NCI-H748 (cell line): ENCODE measurements at regions not wholly inside any gene's neighbourhood (a gene's known extent, or its start where the extent isn't known, plus 50 kb on each side); places are given as distances from the start of the nearest gene placed in this dataset.
"Not testable (repeated sequence)": the region's sequence is repeated elsewhere in the genome, so short reads cannot be mapped to it uniquely, and the experiment has no call there.

Experiments
- DNase-seq: peaks from one replicate; lab custom pipeline; 2025; ENCODE audit not compliant: unreplicated experiment; lab: John Stamatoyannopoulos, UW

- no peak for DNase-seq
Measured at GRCh38 chr17:53765609-53766008, 57.1 kb upstream of the KIF2B start.

DNA sequence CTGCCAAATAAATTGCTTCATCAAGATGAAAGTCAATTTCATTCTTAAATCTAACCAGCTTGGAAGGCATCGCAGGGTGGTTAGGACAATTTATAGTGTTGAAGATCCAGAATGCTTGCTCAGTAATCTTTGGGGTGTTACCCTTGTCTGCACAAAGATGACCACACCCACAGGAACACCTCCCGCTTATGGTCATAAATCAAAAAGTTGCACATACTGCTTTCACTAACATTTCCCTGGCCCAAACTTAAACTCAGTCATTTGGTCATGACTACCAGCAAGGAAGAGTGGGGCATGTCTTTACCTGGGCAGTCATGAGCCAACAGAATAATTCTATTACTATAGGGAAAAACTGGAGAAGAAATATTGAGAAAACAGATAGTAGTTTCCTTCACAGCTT is 57.6 kb upstream of the KIF2B start:
- no peak for DNase-seq

- no peak for DNase-seq
Measured at GRCh38 chr17:53757559-53757958, 65.2 kb upstream of the KIF2B start.

DNA sequence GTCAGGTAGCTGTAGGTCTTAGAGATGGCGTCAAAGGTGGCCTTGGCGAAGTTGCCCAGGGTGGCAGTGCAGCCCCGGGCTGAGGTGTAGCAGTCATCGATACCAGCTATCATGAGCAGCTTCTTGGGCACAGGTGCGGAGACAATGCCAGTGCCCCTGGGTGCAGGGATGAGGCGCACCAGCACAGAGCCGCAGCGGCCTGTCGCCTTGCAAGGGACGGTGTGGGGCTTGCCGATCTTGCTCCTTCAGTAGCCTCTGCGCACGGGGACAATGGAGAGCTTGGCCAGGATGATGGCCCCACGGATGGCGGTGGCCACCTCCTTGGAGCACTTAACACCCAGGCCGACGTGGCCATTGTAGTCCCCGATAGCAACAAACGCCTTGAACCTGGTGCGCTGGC is 65.6 kb upstream of the KIF2B start:
- DNase-seq: not testable (repeated sequence)

- DNase-seq: no peak
Measured at GRCh38 chr17:53749178-53749577, 73.5 kb upstream of the KIF2B start.

- not testable (repeated sequence) for DNase-seq
Measured at GRCh38 chr17:53748159-53748820, 74.4 kb upstream of the KIF2B start.

GRCh38 chr17:53740312-53740711 is 82.4 kb upstream of the KIF2B start:
- DNase-seq: no peak

DNA sequence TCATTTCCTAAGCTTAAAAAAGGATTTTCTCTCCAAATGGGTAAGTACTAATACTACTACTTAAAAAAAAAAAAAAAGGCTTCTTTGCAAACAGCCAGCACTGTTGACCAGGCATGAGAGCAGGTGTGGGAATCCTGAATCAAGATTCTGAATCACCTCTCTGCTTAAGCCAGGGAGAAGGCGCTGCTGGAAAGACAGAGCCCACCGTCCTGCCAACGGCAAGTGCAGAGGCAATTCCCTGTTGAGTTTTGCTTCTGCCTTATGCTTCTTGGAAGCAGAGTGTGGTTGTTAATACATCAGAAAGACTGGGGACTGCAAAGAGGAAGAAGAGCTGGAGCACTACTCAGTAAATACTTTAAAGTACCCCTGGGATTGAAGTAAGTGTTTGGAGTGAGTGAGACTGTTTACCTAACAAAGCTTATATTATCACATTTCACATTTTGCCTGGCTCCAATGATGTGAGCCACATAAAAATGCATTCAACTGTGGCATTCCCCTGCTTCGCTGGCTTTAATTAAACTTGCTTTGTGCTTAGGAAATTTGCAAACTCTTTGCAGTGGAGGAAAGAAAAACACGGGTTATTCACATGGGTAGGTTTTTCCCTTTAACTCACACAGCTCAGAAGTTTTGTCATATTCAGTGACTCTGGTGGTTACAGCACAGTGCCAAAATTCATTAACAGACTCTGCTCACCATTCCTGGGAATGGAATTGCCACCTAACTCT is 86.0 kb upstream of the KIF2B start:
- DNase-seq: no peak

- DNase-seq: no peak
Measured at GRCh38 chr17:53724726-53725125, 98.0 kb upstream of the KIF2B start.

- DNase-seq: no peak
Measured at GRCh38 chr17:53722407-53722806, 100.3 kb upstream of the KIF2B start.

GRCh38 chr17:53721101-53721500 is 101.6 kb upstream of the KIF2B start:
- no peak for DNase-seq

DNA sequence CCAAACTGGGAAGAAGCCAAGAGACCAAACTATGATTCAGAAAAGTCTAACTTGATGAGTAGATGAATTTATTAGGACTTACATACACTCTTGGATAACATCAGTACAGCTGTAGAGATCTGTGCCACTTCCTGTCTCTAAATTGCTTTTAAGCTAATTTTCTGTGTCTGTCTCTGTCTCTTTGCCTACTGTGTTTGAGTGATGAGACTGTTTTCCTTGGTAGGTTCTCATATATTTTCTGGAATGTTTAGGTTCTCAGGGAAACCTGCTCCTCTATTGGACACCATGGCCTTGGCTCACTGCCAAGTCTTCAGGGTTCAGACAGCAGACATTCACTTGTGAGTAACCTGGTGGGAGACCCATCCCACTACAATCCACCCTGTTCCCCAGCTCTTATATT is 103.5 kb upstream of the KIF2B start:
- no peak for DNase-seq

DNA sequence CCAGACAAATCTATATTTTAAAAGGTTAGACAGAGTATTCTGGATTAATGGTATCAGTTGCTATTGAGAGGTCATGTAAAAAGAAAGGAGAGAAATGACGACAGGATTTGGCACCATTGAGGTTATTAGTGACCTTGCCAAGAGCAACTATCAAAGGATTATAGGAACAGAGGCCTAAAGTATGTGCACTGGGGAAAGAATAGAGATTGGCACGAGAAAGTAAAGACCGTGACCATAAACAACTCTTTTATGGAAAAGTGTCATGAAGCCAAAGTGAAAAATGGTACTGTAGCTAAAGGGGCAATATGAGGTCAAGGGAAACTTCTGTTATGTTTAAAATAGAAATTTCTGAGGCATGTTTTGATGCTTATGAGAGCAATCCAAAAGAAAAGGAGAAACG is 115.2 kb upstream of the KIF2B start:
- no peak for DNase-seq

DNA sequence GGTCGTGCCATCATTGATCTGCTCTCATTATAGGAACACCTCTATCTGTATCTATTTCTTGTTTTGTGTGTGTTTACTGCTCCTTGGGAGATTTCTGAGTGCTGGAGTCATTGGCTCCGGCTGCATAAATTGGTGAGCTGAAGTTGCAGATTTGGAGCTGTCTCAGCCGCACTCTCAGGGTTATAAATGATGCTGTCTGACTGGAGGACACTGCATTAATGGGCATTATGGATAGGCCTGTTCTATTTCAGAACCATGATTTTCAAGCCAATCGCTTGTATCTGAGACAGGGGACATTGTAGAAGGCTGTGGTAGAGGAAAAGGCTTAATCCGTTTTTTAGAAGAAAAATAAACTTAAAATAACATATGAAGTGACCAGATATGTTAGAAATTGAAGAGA is 126.4 kb upstream of the KIF2B start:
- DNase-seq: no peak

DNA sequence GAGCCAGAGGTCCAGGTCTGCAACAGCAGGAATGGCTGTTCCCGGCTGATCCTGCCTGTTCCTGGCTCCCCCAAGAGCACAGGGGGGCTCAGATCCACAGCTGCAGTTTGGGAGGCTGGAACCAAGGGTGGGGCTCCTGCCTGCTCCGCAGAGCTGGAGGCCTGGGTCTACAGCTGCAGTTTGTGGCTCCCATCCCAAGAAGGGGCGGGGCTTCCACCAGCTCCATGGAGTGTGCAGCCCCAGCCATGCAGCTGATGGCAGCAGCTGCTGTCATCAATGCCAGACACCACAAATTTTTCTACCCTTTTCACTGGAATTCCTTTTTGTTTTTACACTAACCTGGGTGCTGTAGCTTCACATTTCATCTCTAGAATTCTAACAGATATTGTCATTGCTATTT is 135.4 kb upstream of the KIF2B start:
- no peak for DNase-seq

- DNase-seq: no peak
Measured at GRCh38 chr17:53680745-53681144, 142.0 kb upstream of the KIF2B start.

GRCh38 chr17:53668854-53669253 is 153.9 kb upstream of the KIF2B start:
- DNase-seq: no peak

DNA sequence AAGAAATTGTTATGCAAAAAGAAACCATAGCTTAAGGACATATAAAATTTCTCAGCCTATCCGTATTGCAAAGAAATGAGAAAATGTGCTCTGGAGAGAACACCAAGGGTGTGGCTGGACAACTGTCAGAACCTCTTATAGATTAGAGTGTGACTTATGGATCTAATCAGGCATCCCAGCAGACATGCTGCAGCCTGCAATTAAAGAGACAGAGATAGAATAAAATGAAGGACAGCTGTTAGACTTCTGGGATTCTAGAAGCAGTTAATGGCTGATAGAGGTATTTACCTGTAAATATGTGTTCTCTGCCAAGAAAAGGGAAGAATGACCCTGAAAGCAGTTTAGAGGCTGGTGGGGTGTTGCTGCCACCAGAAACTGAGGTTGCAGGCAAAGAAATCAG is 160.1 kb upstream of the KIF2B start:
- no peak for DNase-seq

DNA sequence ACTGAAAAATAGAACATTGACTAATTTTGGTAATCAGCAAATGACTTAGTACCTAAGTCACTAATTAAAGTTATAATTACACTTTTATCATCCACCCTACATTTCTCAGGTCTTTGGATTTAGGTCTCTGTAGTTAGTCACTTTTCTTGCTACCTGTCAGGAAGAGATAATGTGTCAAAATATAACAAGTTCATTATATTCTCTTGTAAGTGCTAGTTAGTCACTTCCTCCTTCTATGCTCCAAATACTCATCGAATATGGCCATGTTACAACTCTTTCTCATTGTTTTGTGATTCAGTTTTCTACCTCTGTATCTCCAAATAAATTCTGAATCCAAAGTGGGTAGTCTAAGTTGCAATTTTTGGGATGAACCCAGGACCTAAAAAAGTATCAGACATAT is 163.5 kb upstream of the KIF2B start:
- no peak for DNase-seq

GRCh38 chr17:53655591-53655990 is 167.1 kb upstream of the KIF2B start:
- no peak for DNase-seq

DNA sequence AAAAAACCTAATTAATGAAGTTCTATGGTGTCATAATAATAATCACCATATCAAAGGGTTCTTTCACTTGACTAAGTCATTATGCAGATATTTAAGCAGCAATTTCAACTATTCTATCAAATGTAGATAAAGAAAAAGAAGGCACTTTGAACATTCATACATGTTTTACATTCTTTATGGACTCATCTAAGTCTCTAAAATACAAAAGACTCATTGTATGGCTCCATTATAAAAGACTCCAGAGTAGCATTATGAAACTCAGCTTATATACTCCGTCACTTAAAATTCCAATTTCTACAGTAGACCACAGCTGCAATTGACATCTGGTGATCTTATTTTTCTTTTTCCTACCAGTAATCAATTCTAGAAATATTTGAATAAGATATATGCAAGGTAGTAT is 173.5 kb upstream of the KIF2B start:
- DNase-seq: no peak

DNA sequence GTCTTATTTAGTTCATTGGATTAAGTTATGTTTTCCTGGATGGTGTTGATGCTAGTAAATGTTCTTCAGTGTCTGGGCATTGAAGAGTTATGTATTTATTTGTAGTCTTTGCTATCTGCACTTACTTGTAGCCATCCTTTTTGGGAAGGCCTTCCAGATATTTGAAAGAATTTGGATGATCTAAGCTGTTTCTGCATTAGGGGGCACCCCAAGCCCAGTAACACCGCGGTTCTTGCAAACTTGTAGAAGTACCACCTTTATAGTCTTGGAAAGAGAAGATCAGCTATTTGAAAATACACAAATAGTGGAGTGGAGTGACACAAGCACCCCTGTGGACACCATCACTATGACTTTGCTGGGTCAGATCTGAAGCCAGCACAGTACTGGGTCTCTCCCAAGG is 175.9 kb upstream of the KIF2B start:
- DNase-seq: no peak

GRCh38 chr17:53640808-53641207 is 181.9 kb upstream of the KIF2B start:
- DNase-seq: no peak
